ENCODE measurements at regions not wholly inside any gene's neighbourhood (a gene's known extent, or its start where the extent isn't known, plus 50 kb on each side); places are given as distances from the start of the nearest gene placed in this dataset.

GRCh38 chr11:115092516-115092915, 411.7 kb downstream of the CADM1 start:
- intact Hi-C loops (cut with DNase I) = no loop called here
- no peak for DNase-seq (ENCODE audit: low spot score)

GRCh38 chr11:115097796-115098408, 406.3 kb downstream of the CADM1 start:
- intact Hi-C loops (cut with DNase I) = no loop called here
- DNase-seq (ENCODE audit: low spot score) = no peak

- intact Hi-C loops (cut with DNase I) = no loop called here
- DNase-seq (ENCODE audit: low spot score) = no peak
These were observed 403.5 kb downstream of the CADM1 start for GRCh38 chr11:115100706-115101105.

GRCh38 chr11:115103921-115104320, 400.3 kb downstream of the CADM1 start:
- intact Hi-C loops (cut with DNase I) = no loop called here
- no peak for DNase-seq (ENCODE audit: low spot score)

GRCh38 chr11:115104851-115105453, 399.3 kb downstream of the CADM1 start:
- no peak for DNase-seq (ENCODE audit: low spot score)
- intact Hi-C loops (cut with DNase I) = no loop called here

- intact Hi-C loops (cut with DNase I) = loop anchor here in 1 of 2 donors (5.0 kb wide), 1 partner anchor 689 kb away; no protein-coding TSS in a partner anchor
- no peak for DNase-seq (ENCODE audit: low spot score)
These were observed 393.1 kb downstream of the CADM1 start for GRCh38 chr11:115111066-115111465.

GRCh38 chr11:115112754-115113153, 391.5 kb downstream of the CADM1 start:
- intact Hi-C loops (cut with DNase I) = loop anchor here in 1 of 2 donors (5.0 kb wide), 1 partner anchor 690 kb away; no protein-coding TSS in a partner anchor
- DNase-seq (ENCODE audit: low spot score) = no peak

GRCh38 chr11:115117956-115118493, 386.2 kb downstream of the CADM1 start:
- intact Hi-C loops (cut with DNase I) = no loop called here
- no peak for DNase-seq (ENCODE audit: low spot score)

- intact Hi-C loops (cut with DNase I) = no loop called here
- DNase-seq (ENCODE audit: low spot score) = no peak
These were observed 385.1 kb downstream of the CADM1 start for GRCh38 chr11:115119146-115119545.
